Pancreas (tissue), 10 donors: ENCODE measurements at regions not wholly inside any gene's neighbourhood (a gene's known extent, or its start where the extent isn't known, plus 50 kb on each side); places are given as distances from the start of the nearest gene placed in this dataset.

ENCODE experiments used
- ATAC-seq, 4 donors: fragments of 200-7000 bp; cut with Tn5 transposase; one replicate each; pipeline versions ENCODE4 v1.8.0 to v1.9.1; 2020; ENCODE audit warnings: mild to moderate bottlenecking in 4 of 4, moderate library complexity in 4 of 4
- DNase-seq, 6 donors: peaks; one replicate each; pipeline ENCODE4 v3.0.0-alpha.2; 2020
- FAIRE-seq: peaks from 2 replicates; lab custom pipeline; 2012; peaks lifted over from hg19 to GRCh38; lab: Jason Lieb, UNC
- H3K27ac ChIP-seq, 4 donors: fragments of 200-600 bp; sonication (generic); 1 replicate in 3 of 4; 2 replicates in 1 of 4; pipeline versions ENCODE4 v1.5.0 to v1.8.0; 2020
- H3K27me3 ChIP-seq, 4 donors: fragments of 200-600 bp; one replicate each; pipeline ENCODE4 v1.8.0; 2021
- H3K36me3 ChIP-seq, 3 donors: fragments of 200-600 bp; sonication (generic) in 1 of 3; one replicate each; pipeline versions ENCODE4 v1.5.0 to v1.8.0; 2020 to 2021
- H3K4me1 ChIP-seq, 3 donors: fragments of 200-600 bp; one replicate each; pipeline ENCODE4 v1.8.0; 2021
- H3K4me3 ChIP-seq, 4 donors: fragments of 200-600 bp; sonication (generic) in 2 of 4; one replicate each; pipeline versions ENCODE4 v1.5.0 to v1.8.0; 2020 to 2021
- H3K9me3 ChIP-seq, 4 donors: fragments of 200-600 bp; one replicate each; pipeline ENCODE4 v1.8.0; 2021
- WGBS, 2 donors: extraction: QIAGEN DNeasy Blood & Tissue Kit; methylation state at CpG; one replicate each; pipeline ENCODE4 v1.1.7; 2013; 5-methylcytosine and 5-hydroxymethylcytosine counted together
- intact Hi-C, 3 donors: fragments of 100-400 bp; cut with DNase I; formaldehyde crosslinking; loops; one replicate each; pipeline versions ENCODE4 v1.11.1 to v1.14.2; 2022
- TF ChIP-seq, protein P1 (sequence below), 4 donors: fragments of 200-600 bp; sonication (generic) in 3 of 4; IDR thresholded peaks; one replicate each; pipeline versions ENCODE4 v1.5.0 to v1.8.0; 2021; ENCODE audit warnings: antibody characterized with exemption in 4 of 4
- donor health status: healthy with polysubstance abuse.
- donor health status: DM: no; HTN: no; CAD: no; lungs with moderate emphysema.
- donor health status: DM: no; HTN: no; CAD: no.
- donor health status: control.
- donor health status: control.
- donor health status: Bipolar disorder and iron deficiency.
- donor health status: DM: yes; HTN: yes; CAD: no.
- donor health status: DM: no; HTN: no; CAD: no.
- donor health status: DM: no; HTN: no; CAD: no.
- donor health status: DM: yes; HTN: yes; CAD: no.

DNA sequence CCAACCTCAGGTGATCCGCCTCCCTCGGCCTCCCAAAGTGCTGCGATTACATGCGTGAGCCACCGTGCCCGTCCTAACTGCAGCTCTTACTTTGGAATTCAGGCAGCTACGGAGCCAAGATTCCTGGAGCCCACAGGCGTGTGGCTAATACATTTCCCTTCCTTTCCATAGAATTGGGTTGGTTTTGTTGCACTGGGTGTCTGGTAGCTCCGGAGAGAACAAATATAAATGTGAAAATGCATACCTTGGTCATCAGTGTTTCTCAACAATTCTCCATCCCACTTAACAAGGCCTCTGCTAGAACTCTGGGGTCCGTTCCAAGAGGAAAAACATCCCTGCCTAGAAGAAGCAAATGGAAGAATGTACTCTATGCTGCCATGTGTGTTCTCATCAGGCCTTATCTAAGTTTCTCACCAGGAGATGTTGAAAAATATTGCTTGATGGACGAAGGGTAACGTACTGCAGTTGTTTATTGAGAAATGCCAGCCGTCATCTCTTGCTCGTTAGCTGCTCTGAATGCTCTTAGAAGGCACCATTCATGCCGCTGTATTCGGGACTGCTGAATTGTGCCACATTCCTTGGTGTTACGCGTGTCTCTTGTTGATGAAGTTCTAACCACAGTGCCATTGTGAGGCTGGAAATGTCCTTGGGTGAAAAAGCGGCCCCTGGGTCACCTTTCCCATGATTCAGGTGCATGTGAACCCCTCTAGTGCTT is 50.5 kb upstream of the CD99 start:
- no peaks in the 10 kb centered on the region for H3K4me1 ChIP-seq
- no peak for FAIRE-seq
- no peaks in the 10 kb centered on the region for H3K27me3 ChIP-seq
- ATAC-seq, result no peak
- no peak overlapping the region for H3K27ac ChIP-seq
- TF ChIP-seq, protein P1, sequence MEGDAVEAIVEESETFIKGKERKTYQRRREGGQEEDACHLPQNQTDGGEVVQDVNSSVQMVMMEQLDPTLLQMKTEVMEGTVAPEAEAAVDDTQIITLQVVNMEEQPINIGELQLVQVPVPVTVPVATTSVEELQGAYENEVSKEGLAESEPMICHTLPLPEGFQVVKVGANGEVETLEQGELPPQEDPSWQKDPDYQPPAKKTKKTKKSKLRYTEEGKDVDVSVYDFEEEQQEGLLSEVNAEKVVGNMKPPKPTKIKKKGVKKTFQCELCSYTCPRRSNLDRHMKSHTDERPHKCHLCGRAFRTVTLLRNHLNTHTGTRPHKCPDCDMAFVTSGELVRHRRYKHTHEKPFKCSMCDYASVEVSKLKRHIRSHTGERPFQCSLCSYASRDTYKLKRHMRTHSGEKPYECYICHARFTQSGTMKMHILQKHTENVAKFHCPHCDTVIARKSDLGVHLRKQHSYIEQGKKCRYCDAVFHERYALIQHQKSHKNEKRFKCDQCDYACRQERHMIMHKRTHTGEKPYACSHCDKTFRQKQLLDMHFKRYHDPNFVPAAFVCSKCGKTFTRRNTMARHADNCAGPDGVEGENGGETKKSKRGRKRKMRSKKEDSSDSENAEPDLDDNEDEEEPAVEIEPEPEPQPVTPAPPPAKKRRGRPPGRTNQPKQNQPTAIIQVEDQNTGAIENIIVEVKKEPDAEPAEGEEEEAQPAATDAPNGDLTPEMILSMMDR (IDR thresholded peaks at IDR 0.05), result no peak
- no peak overlapping the region for H3K4me3 ChIP-seq
- intact Hi-C loops, result loop anchor here in 2 of 3 donors (10.0 kb wide), 2 partner anchors 164 to 184 kb away; partner anchors contain the start of gene GYG2 (in 1 of the 2)
- no peak for DNase-seq
- WGBS, 2 donors, result 93 to 94% methylated on average over 19 of the region's 19 CpGs
- no peaks in the 10 kb centered on the region for H3K9me3 ChIP-seq
- no peaks in the 10 kb centered on the region for H3K36me3 ChIP-seq

DNA sequence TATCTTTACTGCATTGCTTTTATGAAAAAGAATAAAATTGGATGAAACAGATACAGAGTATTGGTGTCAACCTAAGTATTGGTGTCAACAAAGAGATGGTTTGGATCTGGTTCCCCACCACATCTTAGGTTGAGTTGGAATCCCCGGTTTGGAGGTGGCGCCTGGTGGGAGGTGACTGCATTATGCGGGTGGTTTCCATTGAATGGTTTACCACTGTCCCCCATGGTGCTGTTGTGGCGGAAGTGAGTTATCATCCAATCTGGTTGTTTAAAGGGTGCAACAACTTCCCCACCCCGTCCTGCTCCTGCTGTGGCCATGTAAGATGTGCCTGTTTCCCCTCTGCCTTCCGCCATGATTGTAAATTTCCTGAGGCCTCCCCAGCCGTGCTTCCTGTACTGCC is 52.8 kb upstream of the CD99 start:
- Histone ChIP-seq H3K27ac (no peak overlapping the region), H3K4me1 (no peaks in the 10 kb centered on the region), H3K4me3 (no peak overlapping the region), H3K36me3 (no peaks in the 10 kb centered on the region), H3K27me3 (no peaks in the 10 kb centered on the region), H3K9me3 (no peaks in the 10 kb centered on the region)
- ATAC-seq (no peak), FAIRE-seq (no peak), DNase-seq (no peak)
- TF ChIP-seq, protein P1 (IDR thresholded peaks at IDR 0.05), result no peak
- 89 to 92% methylated on average over 7 of the region's 7 CpGs for WGBS, 2 donors
- intact Hi-C loops, result no loop called here

DNA sequence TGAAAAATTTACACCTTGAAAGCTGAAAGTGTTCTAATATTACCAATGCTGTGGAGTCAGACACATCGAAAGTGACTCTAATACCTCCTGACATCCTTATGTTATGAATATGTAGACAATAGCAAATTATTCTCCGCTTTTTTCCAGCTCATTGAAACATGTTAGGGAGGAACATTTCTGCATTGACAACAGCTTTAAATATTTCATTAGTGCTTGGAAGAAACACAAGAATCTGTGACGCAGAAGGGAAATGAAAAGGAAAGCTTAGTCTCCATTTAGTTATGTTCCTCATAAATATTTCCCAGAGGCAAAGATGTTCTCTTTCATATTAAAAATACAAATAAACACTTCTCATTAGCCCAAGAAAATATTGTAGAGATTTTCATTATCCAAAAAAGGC is 55.8 kb upstream of the CD99 start:
- Histone ChIP-seq H3K9me3 (no peaks in the 10 kb centered on the region), H3K27ac (no peak overlapping the region), H3K36me3 (no peaks in the 10 kb centered on the region), H3K4me1 (no peaks in the 10 kb centered on the region), H3K27me3 (no peaks in the 10 kb centered on the region), H3K4me3 (no peak overlapping the region)
- TF ChIP-seq, protein P1 (IDR thresholded peaks at IDR 0.05), result no peak
- intact Hi-C loops, result no loop called here
- DNase-seq (no peak), FAIRE-seq (no peak), ATAC-seq (no peak)
- WGBS, 2 donors, result 93 to 94% methylated on average over 3 of the region's 3 CpGs

DNA sequence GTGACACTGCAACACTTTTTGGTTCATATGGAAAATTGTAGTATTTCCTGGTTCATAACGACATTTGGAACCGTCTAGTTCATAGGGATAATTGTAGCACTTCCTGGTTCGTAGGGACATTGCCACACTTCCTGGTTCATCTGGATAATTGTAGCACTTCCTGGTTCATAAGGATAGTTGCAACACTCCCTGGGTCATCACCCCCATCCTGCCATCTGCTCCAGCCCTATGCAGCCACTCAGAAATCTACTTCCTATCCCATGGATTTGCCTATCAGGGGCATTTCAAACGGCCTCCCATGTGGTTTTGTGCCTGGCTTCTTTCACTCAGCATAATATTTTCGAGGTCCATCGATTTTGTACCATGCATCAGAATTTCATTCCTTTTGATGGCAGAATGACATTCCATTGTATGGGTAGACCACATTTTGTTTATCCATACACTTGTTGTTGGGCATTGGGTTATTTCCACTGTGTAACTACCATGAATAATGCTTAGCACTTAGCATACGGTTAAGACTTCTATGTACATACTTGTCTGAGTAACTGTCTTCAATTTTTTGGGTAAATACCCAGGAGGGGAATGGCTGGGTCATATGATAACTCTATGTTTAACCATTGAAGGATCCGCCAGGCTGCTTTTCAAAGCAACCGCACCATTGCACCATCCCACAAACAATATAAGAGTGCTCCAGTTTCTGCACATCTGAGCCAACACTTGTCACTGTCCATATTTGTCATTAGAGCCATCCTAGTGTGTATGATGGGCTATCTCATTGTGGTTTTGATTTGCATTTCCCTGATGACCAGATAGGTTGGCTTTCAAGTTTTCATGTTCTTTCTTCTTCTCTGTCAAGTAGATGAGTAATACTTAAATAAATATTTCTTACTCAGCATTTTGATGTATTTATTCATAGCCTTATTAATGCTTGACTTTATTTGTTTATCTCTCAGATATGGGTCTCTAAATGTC is 58.3 kb upstream of the CD99 start:
- no peaks in the 10 kb centered on the region for H3K27me3 ChIP-seq
- no peak overlapping the region for H3K4me3 ChIP-seq
- H3K4me1 ChIP-seq, result no peaks in the 10 kb centered on the region
- H3K36me3 ChIP-seq, result no peaks in the 10 kb centered on the region
- FAIRE-seq (no peak), ATAC-seq (no peak), DNase-seq (no peak)
- H3K27ac ChIP-seq, result no peak overlapping the region
- H3K9me3 ChIP-seq, result no peaks in the 10 kb centered on the region
- TF ChIP-seq, protein P1 (IDR thresholded peaks at IDR 0.05), result no peak
- intact Hi-C loops, result no loop called here
- 91 to 95% methylated on average over 9 of the region's 9 CpGs for WGBS, 2 donors
